IMR-90 (cell line): ENCODE measurements at regions not wholly inside any gene's neighbourhood (a gene's known extent, or its start where the extent isn't known, plus 50 kb on each side); places are given as distances from the start of the nearest gene placed in this dataset.
"Not testable (repeated sequence)": the region's sequence is repeated elsewhere in the genome, so short reads cannot be mapped to it uniquely, and the experiment has no call there.

Experiments
- ATAC-seq: fragments of 200-7000 bp; cut with Tn5 transposase; 2 replicates; pipeline ENCODE4 v1.9.1; 2020; ENCODE audit warnings: low read depth, mild to moderate bottlenecking, moderate library complexity
- BruUV-seq: library from RNA; stranded (reverse); fragments of 400-500 nt; replicated peaks from 2 replicates; lab custom pipeline; 2021; lab: Mats Ljungman, UMichigan
- CTCF ChIA-PET: fragments of 300-600 bp; formaldehyde crosslinking; extraction: SDS; loops from one replicate; lab custom pipeline; 2021; ENCODE audit warnings: antibody characterized with exemption; lab: Yijun Ruan, JAX
- POLR2A ChIA-PET: fragments of 300-600 bp; sonication (Branson Sonifier 250); formaldehyde crosslinking; loops from one replicate; lab custom pipeline; 2022; ENCODE audit warnings: antibody characterized with exemption; ENCODE audit not compliant: unreplicated experiment; lab: Charles Lee
- DNase-seq: peaks from one replicate; pipeline ENCODE4 v3.0.0; 2013
- H2AFZ ChIP-seq: replicated peaks from 2 replicates; pipeline ENCODE3; 2013; ENCODE audit warnings: low read length, mild to moderate bottlenecking; ENCODE audit not compliant: poor library complexity
- H2AK5ac ChIP-seq: 2 replicates; pipeline ENCODE4 v1.6.1; 2013; ENCODE audit warnings: low read depth, low read length, inconsistent platforms
- H2AK9ac ChIP-seq: replicated peaks from 2 replicates; pipeline ENCODE3; 2013; ENCODE audit warnings: mild to moderate bottlenecking, low read depth, low read length, moderate library complexity; ENCODE audit not compliant: poor library complexity
- H2BK120ac ChIP-seq: 2 replicates; pipeline ENCODE4 v1.6.1; 2013; ENCODE audit warnings: low read depth, low read length, inconsistent platforms
- H2BK15ac ChIP-seq: 3 replicates; pipeline ENCODE4 v1.6.1; 2013; ENCODE audit warnings: low read depth, low read length, inconsistent platforms
- H2BK20ac ChIP-seq: 2 replicates; pipeline ENCODE4 v1.6.1; 2013; ENCODE audit warnings: low read depth, mild to moderate bottlenecking, inconsistent platforms, low read length, moderate library complexity
- H2BK5ac ChIP-seq: 2 replicates; pipeline ENCODE4 v1.6.1; 2013; ENCODE audit warnings: mild to moderate bottlenecking, low read depth, low read length, inconsistent platforms; ENCODE audit not compliant: poor library complexity, severe bottlenecking
- H3K14ac ChIP-seq: replicated peaks from 2 replicates; pipeline ENCODE4 v1.6.1; 2013; ENCODE audit warnings: low read depth, low read length, inconsistent platforms
- H3K18ac ChIP-seq: 2 replicates; pipeline ENCODE4 v1.6.1; 2013; ENCODE audit warnings: low read depth, low read length, control low read depth
- H3K23ac ChIP-seq: 2 replicates; pipeline ENCODE4 v1.6.1; 2013; ENCODE audit warnings: low read depth, low read length, inconsistent platforms
- H3K27ac ChIP-seq: 2 replicates; pipeline ENCODE4 v1.5.1; 2013; ENCODE audit warnings: mild to moderate bottlenecking, control low read depth, low read length; ENCODE audit not compliant: insufficient read depth
- H3K27me3 ChIP-seq: 2 replicates; pipeline ENCODE4 v1.6.1; 2013; ENCODE audit warnings: low read length; ENCODE audit not compliant: control insufficient read depth, insufficient read depth
- H3K36me3 ChIP-seq: 2 replicates; pipeline ENCODE4 v1.6.1; 2013; ENCODE audit warnings: low read length, mixed read lengths; ENCODE audit not compliant: control insufficient read depth, insufficient read depth
- H3K4ac ChIP-seq: 2 replicates; pipeline ENCODE4 v1.6.1; 2013; ENCODE audit warnings: low read depth, low read length, inconsistent platforms
- H3K4me1 ChIP-seq: 2 replicates; pipeline ENCODE4 v1.6.1; 2013; ENCODE audit warnings: low read length, mixed read lengths; ENCODE audit not compliant: control insufficient read depth, insufficient read depth
- H3K4me2 ChIP-seq: 2 replicates; pipeline ENCODE4 v1.6.1; 2013; ENCODE audit warnings: low read depth, mild to moderate bottlenecking, control low read depth, low read length, moderate library complexity
- H3K4me3 ChIP-seq: 2 replicates; pipeline ENCODE4 v1.5.1; 2013; ENCODE audit warnings: low read depth, mild to moderate bottlenecking, control low read depth, low read length, moderate library complexity; ENCODE audit not compliant: insufficient read depth
- H3K56ac ChIP-seq: 2 replicates; pipeline ENCODE4 v1.6.1; 2013; ENCODE audit warnings: low read length, inconsistent platforms; ENCODE audit not compliant: insufficient read depth; ENCODE audit errors: extremely low read depth
- H3K79me1 ChIP-seq, 2 experiments: 2 replicates each; pipeline ENCODE4 v1.6.1; 2013; ENCODE audit warnings: low read length in 2 of 2, inconsistent platforms in 1 of 2, low read depth in 1 of 2
- H3K9ac ChIP-seq: 2 replicates; pipeline ENCODE4 v1.6.1; 2013; ENCODE audit warnings: low read depth, low read length, control low read depth
- H3K9me1 ChIP-seq: 2 replicates; pipeline ENCODE4 v1.6.1; 2013; ENCODE audit warnings: low read length, inconsistent platforms; ENCODE audit not compliant: insufficient read depth
- H3K9me3 ChIP-seq: 2 replicates; pipeline ENCODE4 v1.6.1; 2013; ENCODE audit warnings: low read length; ENCODE audit not compliant: control insufficient read depth, insufficient read depth
- H4K20me1 ChIP-seq: 2 replicates; pipeline ENCODE4 v1.6.1; 2013; ENCODE audit warnings: low read length, inconsistent platforms; ENCODE audit not compliant: insufficient read depth
- H4K5ac ChIP-seq: 2 replicates; pipeline ENCODE4 v1.6.1; 2013; ENCODE audit warnings: mild to moderate bottlenecking, low read depth, low read length, control low read depth
- H4K8ac ChIP-seq, 2 experiments: 2 replicates each; pipeline ENCODE4 v1.6.1; 2013; ENCODE audit warnings: low read depth in 2 of 2, low read length in 2 of 2, control low read depth in 1 of 2, inconsistent platforms in 1 of 2
- H4K91ac ChIP-seq: 2 replicates; pipeline ENCODE4 v1.6.1; 2013; ENCODE audit warnings: low read depth, low read length, inconsistent platforms; ENCODE audit not compliant: insufficient read depth
- WGBS, 2 experiments: methylation state at CpG; one replicate each; pipeline versions ENCODE4 v1.1.5 to v1.1.7; 2013; ENCODE audit warnings: missing lambda C conversion rate in 2 of 2; ENCODE audit not compliant: insufficient read length in 1 of 2; ENCODE audit errors: extremely low coverage in 2 of 2; 5-methylcytosine and 5-hydroxymethylcytosine counted together
- dilution Hi-C: fragments of 300-500 bp; cut with HindIII; formaldehyde crosslinking; loops from one replicate; pipeline ENCODE4 v1.14.3; 2018; ENCODE audit warnings: low sequenced_read_pairs; ENCODE audit not compliant: unreplicated experiment
- in situ Hi-C: fragments of 300-500 bp; cut with MboI; formaldehyde crosslinking; loops from 3 replicates; pipeline ENCODE4 v1.14.3; 2019; ENCODE audit warnings: low sequenced_read_pairs, inconsistent platforms, mixed read lengths
- intact Hi-C: fragments of 100-400 bp; cut with micrococcal nuclease; formaldehyde crosslinking; loops from 2 replicates; pipeline ENCODE4 v1.10.0; 2022

- H3K9me3 ChIP-seq, H2AFZ ChIP-seq, H3K36me3 ChIP-seq, H4K20me1 ChIP-seq, H3K4me3 ChIP-seq, BruUV-seq, DNase-seq, CTCF ChIA-PET, intact Hi-C loops, dilution Hi-C loops, H3K56ac ChIP-seq, H3K4me2 ChIP-seq, H3K9me1 ChIP-seq, in situ Hi-C loops, ATAC-seq, POLR2A ChIA-PET, H3K27me3 ChIP-seq: not testable (repeated sequence)
- no CpG with 5 or more reads among the region's 23 CpGs for WGBS, 2 experiments
- Histone ChIP-seq H2AK9ac (peak overlapping the region; percentile 72), H4K91ac (peak overlapping the region; percentile 97), H2BK5ac (peak overlapping the region; percentile 97), H4K8ac (peak overlapping the region; percentile 97), H3K79me1 (peaks cover 8 to 12% of the 10 kb centered on the region in 2 experiments; a peak in 3 of 4 replicates), H3K4me1 (peaks cover 29% of the 10 kb centered on the region), H3K9ac (peak overlapping the region; percentile 76), H2BK20ac (peak overlapping the region; percentile 95), H2BK15ac (peak overlapping the region; percentile 96; the same call in 2 of the 3 replicates), H4K5ac (peak overlapping the region; percentile 99), H2BK120ac (peak overlapping the region; percentile 99), H3K18ac (peak overlapping the region; percentile 96), H3K23ac (peak overlapping the region; percentile 82; the same call in 1 of the 2 replicates), H3K4ac (peak overlapping the region; percentile 98), H2AK5ac (peak overlapping the region; percentile 99), H3K27ac (peak overlapping the region; percentile 89), H3K14ac (peak overlapping the region; percentile 91)
These were observed 148.9 kb upstream of the ZNF469 start for GRCh38 chr16:88233621-88234420.
